Heart left ventricle (tissue), 16 donors: ENCODE measurements at regions not wholly inside any gene's neighbourhood (a gene's known extent, or its start where the extent isn't known, plus 50 kb on each side); places are given as distances from the start of the nearest gene placed in this dataset.

Experiments
- ATAC-seq, 4 donors: fragments of 200-7000 bp; cut with Tn5 transposase; one replicate each; pipeline ENCODE4 v1.9.1; 2020 to 2022; ENCODE audit warnings: moderate library complexity in 4 of 4, mild to moderate bottlenecking in 3 of 4, moderate number of reproducible peaks in 1 of 4
- DNase-seq, 5 donors: peaks; one replicate each; pipeline ENCODE4 v3.0.0-alpha.2; 2020
- H3K27ac ChIP-seq, 12 donors: fragments of 200-600 bp; sonication (generic) in 4 of 12; one replicate each; pipeline versions ENCODE4 v1.5.0 to v1.8.0; 2016 to 2022; ENCODE audit warnings: mild to moderate bottlenecking in 2 of 12
- H3K27me3 ChIP-seq, 9 donors: fragments of 200-600 bp; sonication (generic) in 2 of 9; one replicate each; pipeline versions ENCODE4 v1.5.1 to v1.8.0; 2016 to 2022; ENCODE audit warnings: mild to moderate bottlenecking in 3 of 9
- H3K36me3 ChIP-seq, 9 donors: fragments of 200-600 bp; sonication (generic) in 2 of 9; one replicate each; pipeline versions ENCODE4 v1.5.0 to v1.8.0; 2018 to 2022; ENCODE audit warnings: mild to moderate bottlenecking in 2 of 9
- H3K4me1 ChIP-seq, 12 donors: fragments of 200-600 bp; sonication (generic) in 4 of 12; one replicate each; pipeline versions ENCODE4 v1.5.0 to v1.8.0; 2016 to 2022; ENCODE audit warnings: mild to moderate bottlenecking in 3 of 12
- H3K4me3 ChIP-seq, 12 donors: fragments of 200-600 bp; sonication (generic) in 4 of 12; one replicate each; pipeline versions ENCODE4 v1.5.0 to v1.8.0; 2017 to 2022; ENCODE audit warnings: mild to moderate bottlenecking in 9 of 12, moderate library complexity in 4 of 12
- H3K9me3 ChIP-seq, 12 donors: fragments of 200-600 bp; sonication (generic) in 4 of 12; one replicate each; pipeline versions ENCODE4 v1.5.0 to v1.8.0; 2016 to 2022; ENCODE audit warnings: mild to moderate bottlenecking in 1 of 12
- POLR2A ChIP-seq, 2 donors: fragments of 450-650 bp; IDR thresholded peaks; one replicate each; pipeline ENCODE4 v1.6.1; 2017; ENCODE audit warnings: antibody characterized with exemption in 2 of 2, mild to moderate bottlenecking in 2 of 2, moderate library complexity in 2 of 2
- WGBS, 4 donors: extraction: QIAGEN DNeasy Blood & Tissue Kit in 2 of 4; methylation state at CpG; one replicate each; pipeline versions ENCODE4 v1.1.5 to v1.1.7; 2013 to 2018; 5-methylcytosine and 5-hydroxymethylcytosine counted together
- intact Hi-C, 10 donors: fragments of 100-400 bp; cut with DNase I; formaldehyde crosslinking; loops; one replicate each; pipeline versions ENCODE4 v1.11.1 to v1.14.2; 2022
- TF ChIP-seq, protein P1 (sequence below), 12 donors: fragments of 200-600 bp; sonication (generic) in 4 of 12; IDR thresholded peaks; one replicate each; pipeline versions ENCODE4 v1.5.0 to v1.8.0; 2018 to 2022; ENCODE audit warnings: antibody characterized with exemption in 12 of 12, mild to moderate bottlenecking in 5 of 12
- donor health status: ischemic (EF 13 %, LVEDD 7.1; RV severe dilation, severe dysfunction).
- donor health status: healthy with polysubstance abuse.
- donor health status: DM: no; HTN: yes; CAD: no.
- donor health status: DM: no; HTN: no; CAD: no.
- donor health status: ischemic (EF 25% LVEDD 6.9; RV normal size, moderate dysfunction).
- donor health status: ischemic (EF 25% LVEDD 5.7; RV mildly dilated, moderate dysfunction).
- donor health status: healthy.
- donor health status: DM: yes; HTN: yes; CAD: no.
- donor health status: ischemic (EF 35%, LVEDD 5.7; RV mildly dilated, moderate dysfunction).
- donor health status: nonischemic (EF 11% LVEDD 7.7; RV severe dilation, severe dysfunction).
- donor health status: DM: yes; HTN: yes; CAD: no.
- donor health status: PGD.
- donor health status: ischemic (EF 29% LVEDD 5.4; RV normal size, mild dysfunction).
- donor health status: nonischemic (EF 23%, LVEDD 6.1; RV moderate dilation, normal function).

- ATAC-seq, result no peak
- Histone ChIP-seq H3K27me3 (peaks cover 0 to 46% (median 0%) of the 10 kb centered on the region in 9 donors), H3K4me1 (peaks cover 0 to 7% (median 0%) of the 10 kb centered on the region in 12 donors), H3K27ac (no peak overlapping the region), H3K9me3 (no peaks in the 10 kb centered on the region), H3K36me3 (no peaks in the 10 kb centered on the region), H3K4me3 (no peak overlapping the region)
- DNase-seq, result no peak
- WGBS, 4 donors, result 89 to 98% (median 95%) methylated on average over 1 of the region's 1 CpG
- intact Hi-C loops, result no loop called here
- TF ChIP-seq, protein P1, sequence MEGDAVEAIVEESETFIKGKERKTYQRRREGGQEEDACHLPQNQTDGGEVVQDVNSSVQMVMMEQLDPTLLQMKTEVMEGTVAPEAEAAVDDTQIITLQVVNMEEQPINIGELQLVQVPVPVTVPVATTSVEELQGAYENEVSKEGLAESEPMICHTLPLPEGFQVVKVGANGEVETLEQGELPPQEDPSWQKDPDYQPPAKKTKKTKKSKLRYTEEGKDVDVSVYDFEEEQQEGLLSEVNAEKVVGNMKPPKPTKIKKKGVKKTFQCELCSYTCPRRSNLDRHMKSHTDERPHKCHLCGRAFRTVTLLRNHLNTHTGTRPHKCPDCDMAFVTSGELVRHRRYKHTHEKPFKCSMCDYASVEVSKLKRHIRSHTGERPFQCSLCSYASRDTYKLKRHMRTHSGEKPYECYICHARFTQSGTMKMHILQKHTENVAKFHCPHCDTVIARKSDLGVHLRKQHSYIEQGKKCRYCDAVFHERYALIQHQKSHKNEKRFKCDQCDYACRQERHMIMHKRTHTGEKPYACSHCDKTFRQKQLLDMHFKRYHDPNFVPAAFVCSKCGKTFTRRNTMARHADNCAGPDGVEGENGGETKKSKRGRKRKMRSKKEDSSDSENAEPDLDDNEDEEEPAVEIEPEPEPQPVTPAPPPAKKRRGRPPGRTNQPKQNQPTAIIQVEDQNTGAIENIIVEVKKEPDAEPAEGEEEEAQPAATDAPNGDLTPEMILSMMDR (IDR thresholded peaks at IDR 0.05), result no peak
- TF ChIP-seq POLR2A (IDR thresholded peaks at IDR 0.05), result no peak
Observed at GRCh38 chr2:217228732-217229131, 368.9 kb upstream of the TNP1 start.

- H3K4me3 ChIP-seq, result no peak overlapping the region
- ATAC-seq, result no peak
- H3K9me3 ChIP-seq, result no peaks in the 10 kb centered on the region
- no peak for DNase-seq
- TF ChIP-seq, protein P1 (IDR thresholded peaks at IDR 0.05), result no peak
- TF ChIP-seq POLR2A (IDR thresholded peaks at IDR 0.05), result no peak
- peaks cover 0 to 15% (median 0%) of the 10 kb centered on the region in 12 donors for H3K4me1 ChIP-seq
- intact Hi-C loops, result no loop called here
- WGBS, 4 donors, result 95 to 96% (median 95%) methylated on average over 5 of the region's 5 CpGs
- peaks cover 0 to 46% (median 0%) of the 10 kb centered on the region in 9 donors for H3K27me3 ChIP-seq
- H3K27ac ChIP-seq, result no peak overlapping the region
- H3K36me3 ChIP-seq, result no peaks in the 10 kb centered on the region
Observed at GRCh38 chr2:217227794-217228193, 367.9 kb upstream of the TNP1 start.

- H3K4me1 ChIP-seq, result peaks cover 0 to 35% (median 0%) of the 10 kb centered on the region in 12 donors
- H3K36me3 ChIP-seq, result no peaks in the 10 kb centered on the region
- TF ChIP-seq, protein P1 (IDR thresholded peaks at IDR 0.05), result no peak
- no peak for TF ChIP-seq POLR2A (IDR thresholded peaks at IDR 0.05)
- peaks cover 0 to 51% (median 0%) of the 10 kb centered on the region in 9 donors for H3K27me3 ChIP-seq
- H3K27ac ChIP-seq, result no peak overlapping the region
- DNase-seq (no peak), ATAC-seq (no peak)
- intact Hi-C loops, result no loop called here
- WGBS, 4 donors, result 97 to 98% (median 97%) methylated on average over 1 of the region's 1 CpG
- H3K4me3 ChIP-seq, result no peak overlapping the region
- no peaks in the 10 kb centered on the region for H3K9me3 ChIP-seq
Observed at GRCh38 chr2:217225596-217225995, 365.7 kb upstream of the TNP1 start.

- H3K4me3 ChIP-seq, result no peak overlapping the region
- WGBS, 4 donors, result 63 to 76% (median 72%) methylated on average over 8 of the region's 8 CpGs
- peak overlapping the region in 3 of 12 donors; percentile 22 to 58 (median 24) for H3K27ac ChIP-seq
- H3K4me1 ChIP-seq, result peaks cover 0 to 56% (median 11%) of the 10 kb centered on the region in 12 donors
- DNase-seq (peak in 2 of 5 donors; percentile 52 to 62), ATAC-seq (peak; percentile 33 to 89 (median 82))
- H3K36me3 ChIP-seq, result no peaks in the 10 kb centered on the region
- intact Hi-C loops, result no loop called here
- peaks cover 0 to 51% (median 0%) of the 10 kb centered on the region in 9 donors for H3K27me3 ChIP-seq
- TF ChIP-seq, protein P1 (IDR thresholded peaks at IDR 0.05), result no peak
- TF ChIP-seq POLR2A (IDR thresholded peaks at IDR 0.05), result no peak
- H3K9me3 ChIP-seq, result no peaks in the 10 kb centered on the region
Observed at GRCh38 chr2:217223222-217223930, 363.5 kb upstream of the TNP1 start.
